Caco-2 (cell line): ENCODE measurements at regions not wholly inside any gene's neighbourhood (a gene's known extent, or its start where the extent isn't known, plus 50 kb on each side); places are given as distances from the start of the nearest gene placed in this dataset.
"Not testable (repeated sequence)": the region's sequence is repeated elsewhere in the genome, so short reads cannot be mapped to it uniquely, and the experiment has no call there.

Experiments
- BruUV-seq: library from RNA; stranded (reverse); fragments of 400-500 nt; replicated peaks from 2 replicates; lab custom pipeline; 2021; lab: Mats Ljungman, UMichigan
- CTCF ChIA-PET: fragments of 300-600 bp; sonication (Branson Sonifier 250); formaldehyde crosslinking; loops from one replicate; lab custom pipeline; 2022; ENCODE audit warnings: antibody characterized with exemption; lab: Charles Lee
- POLR2A ChIA-PET: fragments of 300-600 bp; sonication (Branson Sonifier 250); formaldehyde crosslinking; loops from one replicate; lab custom pipeline; 2022; ENCODE audit warnings: antibody characterized with exemption; lab: Charles Lee
- DNase-seq, 2 experiments: peaks; one replicate each; pipeline versions ENCODE4 v3.0.0 to v3.0.0-alpha.2; 2020 to 2022
- H3K27me3 ChIP-seq: replicated peaks from 2 replicates; pipeline ENCODE4 v1.6.0; 2011; ENCODE audit warnings: low read length; ENCODE audit not compliant: control insufficient read depth, insufficient read depth
- H3K36me3 ChIP-seq: 2 replicates; pipeline ENCODE4 v1.5.1; 2011; ENCODE audit warnings: low read length; ENCODE audit not compliant: control insufficient read depth, insufficient read depth
- H3K4me1 ChIP-seq: fragments of 250-450 bp; sonication (Bioruptor Pico); 2 replicates; pipeline ENCODE4 v1.5.1; 2020; ENCODE audit warnings: mild to moderate bottlenecking
- H3K4me3 ChIP-seq: 2 replicates; pipeline ENCODE4 v1.5.1; 2011; ENCODE audit warnings: low read depth, mild to moderate bottlenecking, control low read depth, low read length
- H3K9me3 ChIP-seq: fragments of 250-450 bp; sonication (Bioruptor Pico); 2 replicates; pipeline ENCODE4 v1.5.1; 2020; ENCODE audit warnings: mild to moderate bottlenecking, moderate library complexity
- H3K27ac Mint-ChIP-seq: one replicate; pipeline ENCODE4 v1.8.0; 2022; ENCODE audit warnings: mixed read lengths; ENCODE audit not compliant: unreplicated experiment
- H3K27me3 Mint-ChIP-seq: one replicate; pipeline ENCODE4 v1.8.0; 2022; ENCODE audit warnings: mixed read lengths; ENCODE audit not compliant: insufficient read depth, unreplicated experiment
- H3K36me3 Mint-ChIP-seq: one replicate; pipeline ENCODE4 v1.8.0; 2022; ENCODE audit warnings: mild to moderate bottlenecking, mixed read lengths; ENCODE audit not compliant: insufficient read depth, unreplicated experiment
- H3K4me1 Mint-ChIP-seq: one replicate; pipeline ENCODE4 v1.8.0; 2022; ENCODE audit warnings: low read depth, mixed read lengths; ENCODE audit not compliant: unreplicated experiment
- H3K4me3 Mint-ChIP-seq: one replicate; pipeline ENCODE4 v1.8.0; 2022; ENCODE audit warnings: mild to moderate bottlenecking, moderate library complexity, mixed read lengths; ENCODE audit not compliant: unreplicated experiment
- H3K9me3 Mint-ChIP-seq: one replicate; pipeline ENCODE4 v1.8.0; 2022; ENCODE audit warnings: mixed read lengths; ENCODE audit not compliant: unreplicated experiment
- intact Hi-C: fragments of 100-400 bp; cut with micrococcal nuclease; formaldehyde crosslinking; loops from one replicate; pipeline ENCODE4 v1.10.0; 2022; ENCODE audit not compliant: unreplicated experiment

DNA sequence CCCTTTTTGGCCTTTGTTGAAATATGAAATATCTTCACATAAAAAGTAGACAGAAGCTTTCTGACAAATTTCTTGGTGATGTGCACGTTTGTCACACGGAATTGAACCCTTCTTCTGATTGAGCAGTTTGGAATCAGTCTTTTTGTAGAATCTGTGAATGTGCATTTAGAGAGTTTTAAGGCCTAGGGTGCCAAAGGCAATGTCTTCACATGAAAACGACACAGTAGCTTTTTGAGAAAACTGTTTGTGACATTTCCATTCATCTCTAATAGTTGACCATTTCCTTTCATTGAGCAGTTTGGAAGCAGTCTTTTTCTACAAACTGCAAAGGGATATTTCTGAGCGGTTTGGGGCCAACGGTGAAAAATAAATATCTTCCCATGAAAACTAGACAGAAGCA, 3036.0 kb downstream of the TUBA3C start:
- intact Hi-C loops, H3K4me1 ChIP-seq, BruUV-seq, H3K9me3 ChIP-seq, POLR2A ChIA-PET, CTCF ChIA-PET, H3K4me3 Mint-ChIP-seq, H3K9me3 Mint-ChIP-seq, H3K4me1 Mint-ChIP-seq, H3K27me3 ChIP-seq, H3K4me3 ChIP-seq, H3K27me3 Mint-ChIP-seq, H3K36me3 ChIP-seq, H3K27ac Mint-ChIP-seq, DNase-seq, H3K36me3 Mint-ChIP-seq: not testable (repeated sequence)

DNA sequence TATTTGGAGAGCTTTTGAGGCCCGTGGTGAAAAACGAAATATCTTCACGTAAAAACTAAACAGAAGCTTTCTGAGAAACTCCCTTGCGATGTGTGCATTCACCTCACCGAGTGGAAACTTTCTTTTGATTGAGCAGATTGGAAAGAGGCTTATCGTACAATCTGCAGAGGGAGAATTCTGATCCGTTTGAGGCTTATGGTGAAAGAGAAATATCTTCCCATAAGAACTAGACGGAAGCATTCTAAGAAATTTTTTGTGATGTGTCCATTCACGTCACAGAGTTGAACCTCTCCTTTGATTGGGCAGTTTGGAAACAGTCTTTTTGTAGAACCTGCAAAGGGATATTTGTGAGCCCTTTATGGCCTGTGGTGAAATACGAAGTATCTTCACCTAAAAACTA, 3040.3 kb downstream of the TUBA3C start:
- H3K27me3 ChIP-seq, H3K4me3 Mint-ChIP-seq, intact Hi-C loops, H3K36me3 Mint-ChIP-seq, POLR2A ChIA-PET, H3K9me3 Mint-ChIP-seq, H3K9me3 ChIP-seq, H3K27me3 Mint-ChIP-seq, BruUV-seq, DNase-seq, H3K27ac Mint-ChIP-seq, H3K36me3 ChIP-seq, H3K4me1 Mint-ChIP-seq, H3K4me1 ChIP-seq, H3K4me3 ChIP-seq, CTCF ChIA-PET: not testable (repeated sequence)

DNA sequence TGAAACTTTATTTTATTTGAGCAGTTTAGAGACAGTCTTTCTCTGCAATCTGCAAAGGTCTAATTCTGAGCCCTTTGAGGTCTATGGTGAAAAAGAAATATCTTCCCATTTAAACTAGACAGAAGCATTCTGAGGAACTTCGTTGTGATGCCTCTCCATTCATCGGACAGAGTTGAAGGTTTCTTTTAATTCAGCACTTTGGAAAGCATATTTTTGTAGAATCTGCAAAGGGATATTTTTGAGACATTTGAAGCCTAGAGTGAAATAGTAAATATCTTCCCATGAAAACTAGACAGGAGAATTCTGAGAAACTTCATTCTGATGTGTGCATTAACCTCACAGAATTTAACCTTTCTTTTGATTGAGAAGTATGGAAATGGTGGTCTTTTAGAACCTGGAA, 3044.8 kb downstream of the TUBA3C start:
- H3K4me3 ChIP-seq, H3K27ac Mint-ChIP-seq, H3K36me3 Mint-ChIP-seq, H3K4me3 Mint-ChIP-seq, H3K9me3 ChIP-seq, POLR2A ChIA-PET, BruUV-seq, DNase-seq, intact Hi-C loops, H3K27me3 Mint-ChIP-seq, H3K27me3 ChIP-seq, H3K4me1 ChIP-seq, H3K9me3 Mint-ChIP-seq, H3K4me1 Mint-ChIP-seq, CTCF ChIA-PET, H3K36me3 ChIP-seq: not testable (repeated sequence)

DNA sequence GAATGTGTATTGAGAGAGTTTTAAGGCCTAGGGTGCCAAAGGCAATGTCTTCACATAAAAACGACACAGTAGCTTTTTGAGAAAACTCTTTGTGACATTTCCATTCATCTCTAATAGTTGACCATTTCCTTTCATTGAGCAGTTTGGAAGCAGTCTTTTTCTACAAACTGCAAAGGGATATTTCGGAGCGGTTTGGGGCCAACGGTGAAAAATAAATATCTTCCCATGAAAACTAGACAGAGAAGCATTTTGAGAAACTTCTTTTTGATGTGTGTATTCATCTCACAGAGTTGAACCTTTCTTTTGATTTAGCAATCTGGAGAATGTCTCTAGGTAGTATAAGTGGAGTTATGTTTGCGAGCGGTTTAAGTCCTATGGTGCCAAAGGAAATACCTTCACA, 3052.9 kb downstream of the TUBA3C start:
- H3K4me3 Mint-ChIP-seq, H3K36me3 Mint-ChIP-seq, H3K4me1 Mint-ChIP-seq, POLR2A ChIA-PET, H3K27me3 ChIP-seq, H3K9me3 Mint-ChIP-seq, intact Hi-C loops, H3K36me3 ChIP-seq, DNase-seq, H3K27me3 Mint-ChIP-seq, BruUV-seq, H3K4me1 ChIP-seq, H3K9me3 ChIP-seq, H3K27ac Mint-ChIP-seq, CTCF ChIA-PET, H3K4me3 ChIP-seq: not testable (repeated sequence)

DNA sequence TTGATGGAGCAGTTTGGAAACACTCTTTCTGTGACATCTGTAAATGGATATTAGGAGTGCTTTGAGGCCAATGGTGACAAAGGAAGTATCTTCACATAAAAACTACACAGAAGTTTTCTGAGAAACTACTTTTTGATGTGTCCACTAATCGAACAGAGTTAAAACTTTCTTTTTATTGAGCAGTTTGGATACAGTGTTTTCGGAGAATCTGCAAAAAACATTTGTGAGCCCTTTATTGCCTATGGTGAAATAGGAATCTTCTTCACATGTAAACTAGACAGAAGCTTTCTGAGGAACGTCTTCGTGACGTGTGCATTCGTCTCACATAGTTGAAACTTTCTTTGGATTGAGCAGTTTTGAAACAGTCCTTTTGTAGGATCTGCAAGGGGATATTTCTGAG, 3068.2 kb downstream of the TUBA3C start:
- intact Hi-C loops, H3K27ac Mint-ChIP-seq, H3K9me3 Mint-ChIP-seq, CTCF ChIA-PET, DNase-seq, H3K27me3 ChIP-seq, POLR2A ChIA-PET, H3K4me3 ChIP-seq, H3K4me1 Mint-ChIP-seq, H3K4me1 ChIP-seq, H3K9me3 ChIP-seq, H3K4me3 Mint-ChIP-seq, BruUV-seq, H3K36me3 Mint-ChIP-seq, H3K27me3 Mint-ChIP-seq, H3K36me3 ChIP-seq: not testable (repeated sequence)
